NCI-H748 (cell line): ENCODE measurements at regions not wholly inside any gene's neighbourhood (a gene's known extent, or its start where the extent isn't known, plus 50 kb on each side); places are given as distances from the start of the nearest gene placed in this dataset.
"Not testable (repeated sequence)": the region's sequence is repeated elsewhere in the genome, so short reads cannot be mapped to it uniquely, and the experiment has no call there.

Experiments used
- DNase-seq: peaks from one replicate; lab custom pipeline; 2025; ENCODE audit not compliant: unreplicated experiment; lab: John Stamatoyannopoulos, UW

DNA sequence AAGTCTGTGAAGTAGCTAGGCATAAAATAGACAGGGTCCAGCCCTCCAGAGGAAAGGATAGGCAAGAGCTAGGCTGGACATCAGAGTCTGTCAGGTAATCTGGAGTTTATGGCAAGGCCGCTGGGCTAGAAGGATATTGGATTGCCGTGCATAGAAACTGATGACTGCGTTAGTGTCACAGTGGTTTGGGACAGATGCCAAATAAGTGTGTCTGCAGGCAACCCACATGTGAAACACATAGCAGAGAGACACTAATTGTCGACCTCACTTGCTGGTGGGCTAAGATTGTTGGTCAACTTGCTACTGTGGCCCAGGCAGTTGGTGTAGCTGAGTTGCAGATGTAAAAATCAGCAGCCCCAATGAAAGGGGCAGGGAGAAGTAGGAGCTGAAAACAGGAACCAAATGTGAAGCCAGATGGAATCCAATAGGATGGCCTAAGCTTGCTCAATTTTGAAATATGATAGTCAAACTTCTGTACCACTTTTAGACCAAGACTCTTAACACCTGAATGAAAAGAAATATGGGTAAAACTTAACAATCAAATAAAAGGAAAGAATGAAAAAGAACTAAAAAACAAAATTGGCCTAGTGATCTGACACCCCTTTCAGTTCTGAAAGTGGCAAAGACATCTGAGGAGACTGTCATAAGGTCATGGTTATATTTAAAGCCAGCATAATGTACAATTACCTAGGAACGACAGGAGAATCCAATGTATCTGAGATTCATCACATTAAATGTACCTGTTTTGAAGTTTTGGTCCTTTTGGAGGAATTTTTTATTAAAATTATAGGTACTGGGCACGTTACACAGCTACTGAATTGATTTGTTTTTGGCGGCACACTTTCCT lies 243.3 kb upstream of the ACTBL2 start:
- DNase-seq = peak; percentile 20

DNA sequence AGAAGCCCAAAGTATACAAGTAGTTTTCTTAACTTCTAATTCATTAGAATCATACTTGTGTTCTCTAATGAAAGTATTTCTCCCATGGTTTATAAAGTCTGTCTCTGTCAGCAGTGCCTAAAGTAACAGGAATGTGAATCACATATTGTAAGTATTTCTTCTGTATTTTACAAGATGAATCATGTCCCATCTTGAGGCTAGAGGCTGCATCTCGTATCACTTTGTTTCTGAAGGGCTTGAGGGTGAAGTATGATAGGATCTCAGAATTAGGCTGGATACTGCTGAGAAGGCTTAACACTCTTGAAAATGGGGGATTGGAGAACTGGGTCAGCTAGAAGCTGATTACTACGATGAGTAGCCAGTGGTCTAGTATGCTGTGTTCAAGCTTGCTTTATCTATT lies 242.2 kb upstream of the ACTBL2 start:
- DNase-seq = no peak

DNA sequence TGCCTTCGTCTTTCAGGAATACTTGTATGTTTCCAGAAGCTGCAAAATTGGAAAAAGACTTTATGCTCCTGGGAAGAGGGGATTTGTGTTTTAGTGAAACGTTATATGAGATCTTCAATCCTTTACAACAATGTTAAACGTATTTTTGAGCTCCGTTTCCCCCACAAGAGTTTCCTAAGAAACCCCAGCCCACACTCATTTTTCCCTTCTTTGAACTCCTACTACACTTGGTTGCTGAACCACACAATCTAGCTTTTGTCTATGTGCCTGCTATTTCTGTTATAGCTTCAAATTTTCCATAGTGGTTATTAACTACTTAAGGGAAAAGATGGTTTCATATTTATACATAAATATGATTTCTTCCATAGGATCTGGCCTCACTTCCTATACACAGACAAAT lies 238.6 kb upstream of the ACTBL2 start:
- DNase-seq = no peak

DNA sequence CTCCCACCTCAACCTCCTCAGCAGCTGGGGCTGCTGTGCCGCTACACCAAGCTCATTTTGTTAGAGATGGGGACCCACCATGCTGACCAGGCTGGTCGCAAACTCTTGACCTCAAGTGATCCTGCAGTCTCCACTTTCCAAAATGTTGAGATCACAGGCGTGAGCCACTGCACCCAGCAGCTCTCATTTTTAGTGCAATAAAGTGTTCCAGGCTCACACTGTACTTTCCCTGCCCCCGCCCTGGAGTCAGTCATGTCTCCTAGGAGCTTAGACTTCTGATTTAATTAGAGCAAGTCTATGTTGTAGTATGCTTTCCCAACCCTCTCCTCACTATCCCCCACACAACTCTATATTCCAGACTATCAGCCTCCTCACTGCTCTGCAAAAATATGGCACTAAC lies 238.0 kb upstream of the ACTBL2 start:
- DNase-seq = no peak

DNA sequence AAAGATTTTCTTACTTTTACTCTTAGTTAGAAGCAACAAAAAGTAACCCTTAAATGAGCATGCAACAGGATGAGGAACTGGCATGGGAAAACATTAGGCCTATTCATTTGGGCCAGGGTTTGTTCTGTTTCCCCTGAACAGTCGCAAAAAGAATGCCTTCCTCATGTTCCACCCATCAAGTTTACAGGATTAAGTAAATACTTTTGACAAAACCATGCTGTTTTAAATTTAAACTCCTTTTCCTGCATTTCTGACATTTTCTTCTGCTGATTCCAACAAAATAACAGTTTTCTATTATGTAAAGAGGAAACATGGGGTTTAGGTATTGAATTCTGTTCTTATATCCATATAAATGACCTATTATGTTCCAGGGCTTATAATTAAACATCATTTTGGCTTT lies 236.6 kb upstream of the ACTBL2 start:
- DNase-seq = no peak

DNA sequence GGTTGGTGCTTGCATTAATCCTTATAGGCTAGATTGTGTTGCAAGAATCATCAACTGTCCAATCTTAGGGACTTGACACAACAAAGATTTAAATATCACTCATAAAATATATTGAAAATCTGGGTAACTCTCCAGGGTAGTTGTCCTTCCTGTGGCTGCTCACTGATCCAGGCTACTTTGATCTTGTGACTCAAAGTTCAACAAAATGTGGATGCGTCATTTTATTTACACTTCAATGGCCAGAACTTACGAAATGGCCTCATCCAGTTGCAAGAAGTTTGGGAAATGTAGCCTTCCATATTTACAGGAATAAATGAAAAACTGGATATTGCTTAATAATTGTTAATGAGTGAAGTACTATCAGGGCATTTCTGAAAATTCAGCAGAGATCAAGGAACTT lies 235.5 kb upstream of the ACTBL2 start:
- no peak for DNase-seq

DNA sequence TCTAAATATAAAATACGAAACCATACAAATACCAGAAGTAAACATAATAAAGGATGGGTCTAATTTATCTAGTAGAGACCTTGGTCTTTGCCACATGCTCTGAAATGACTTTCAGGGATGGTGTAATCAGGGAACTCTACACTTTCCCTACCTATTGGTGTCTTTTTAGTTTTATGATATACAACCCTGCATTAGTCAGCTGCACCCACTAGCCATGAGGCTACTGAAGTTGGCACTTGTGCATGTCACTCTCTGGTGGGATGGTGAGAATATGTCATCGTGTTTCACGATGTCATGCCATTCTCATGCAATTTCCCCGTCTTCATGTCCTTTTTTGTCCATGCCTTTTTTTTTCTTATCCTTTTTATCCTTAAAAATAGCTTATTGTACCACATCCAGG lies 234.9 kb upstream of the ACTBL2 start:
- DNase-seq = no peak

DNA sequence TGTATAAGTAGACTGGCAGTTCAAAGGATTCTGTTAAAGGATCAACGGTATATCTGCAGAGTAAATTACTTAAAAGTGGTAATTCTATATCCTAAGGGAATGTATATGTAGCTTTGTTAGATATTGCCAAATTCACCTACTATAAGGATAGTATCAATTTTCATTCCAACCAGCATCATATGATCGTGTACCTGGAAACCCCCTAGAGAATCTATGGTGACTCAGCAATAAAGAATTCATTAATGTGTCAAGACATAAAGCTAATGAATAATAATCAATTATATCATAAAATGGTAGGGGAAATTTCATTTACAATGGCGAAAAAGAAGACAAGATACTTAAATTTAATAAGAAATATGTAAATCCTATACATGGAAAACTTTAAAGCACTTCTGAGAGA lies 234.1 kb upstream of the ACTBL2 start:
- no peak for DNase-seq

DNA sequence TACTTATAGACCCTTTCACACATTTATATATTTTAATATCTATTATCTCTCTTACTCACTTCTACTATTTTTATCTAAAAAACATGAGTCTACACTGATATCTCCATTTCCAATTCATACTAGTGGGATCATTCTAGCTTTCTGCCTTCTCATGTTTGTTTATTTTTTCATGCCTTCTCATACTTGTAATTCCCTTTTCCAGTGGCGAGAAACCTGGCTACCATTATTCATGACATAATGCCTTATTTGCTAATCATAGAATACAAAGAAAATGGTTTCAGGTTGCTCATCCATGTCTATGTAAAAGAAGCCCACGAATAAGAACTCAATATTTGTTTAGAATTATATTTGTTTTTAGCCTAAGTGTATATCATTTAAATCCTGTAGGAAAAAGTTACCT lies 232.7 kb upstream of the ACTBL2 start:
- no peak for DNase-seq

DNA sequence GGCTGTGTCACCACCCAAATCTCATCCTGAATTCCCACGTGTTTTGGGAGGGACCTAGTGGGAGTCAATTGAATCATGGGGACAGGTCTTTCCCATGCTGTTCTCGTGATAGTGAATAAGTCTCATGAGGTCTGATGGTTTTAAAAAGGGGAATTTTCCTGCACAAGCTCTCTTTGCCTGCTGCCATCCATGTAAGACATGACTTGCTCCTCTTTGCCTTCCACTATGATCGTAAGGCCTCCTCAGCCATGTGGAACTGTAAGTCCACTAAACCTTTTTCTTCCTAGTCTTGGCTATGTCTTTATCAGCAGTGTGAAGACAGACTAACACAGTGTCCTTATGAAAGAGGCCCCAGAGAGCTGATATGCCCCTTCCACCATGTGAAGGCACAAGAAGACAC lies 230.9 kb upstream of the ACTBL2 start:
- DNase-seq = not testable (repeated sequence)

DNA sequence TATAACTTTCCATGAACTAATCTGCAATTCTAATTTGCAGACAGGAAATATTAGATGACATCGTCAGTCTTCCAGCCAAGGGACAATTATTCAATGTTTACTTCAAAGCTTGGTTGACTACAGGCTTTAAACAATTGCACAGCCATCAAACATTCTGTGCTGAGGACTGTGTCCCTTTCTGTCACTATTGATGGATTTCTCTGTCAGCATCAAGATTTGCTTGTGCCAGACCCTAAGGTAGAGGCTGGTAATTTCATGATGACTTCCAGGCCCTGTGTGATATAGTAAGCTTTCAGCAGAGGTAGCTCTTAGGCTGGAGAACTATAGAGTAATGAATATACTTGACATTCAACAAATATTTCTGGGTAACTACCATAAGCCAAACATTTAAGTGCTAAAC lies 229.3 kb upstream of the ACTBL2 start:
- no peak for DNase-seq

DNA sequence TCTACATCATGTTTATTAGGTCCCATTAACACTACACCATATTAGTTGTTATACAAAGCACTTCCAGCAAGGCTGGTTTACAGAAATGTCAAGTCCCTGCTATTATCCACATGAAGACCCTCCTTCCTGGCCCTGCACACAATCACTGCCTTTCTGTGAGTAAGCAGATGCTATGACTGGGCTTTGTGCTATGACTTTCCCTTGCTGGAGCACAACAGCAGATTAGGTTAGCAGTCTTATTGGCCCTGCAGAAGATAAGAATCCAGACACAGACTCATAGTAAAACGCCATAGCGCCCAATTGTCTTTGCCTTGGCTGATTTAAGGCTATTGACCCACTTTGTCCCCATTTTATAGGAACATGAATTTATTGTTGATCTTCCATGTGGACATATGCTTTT lies 228.9 kb upstream of the ACTBL2 start:
- no peak for DNase-seq

DNA sequence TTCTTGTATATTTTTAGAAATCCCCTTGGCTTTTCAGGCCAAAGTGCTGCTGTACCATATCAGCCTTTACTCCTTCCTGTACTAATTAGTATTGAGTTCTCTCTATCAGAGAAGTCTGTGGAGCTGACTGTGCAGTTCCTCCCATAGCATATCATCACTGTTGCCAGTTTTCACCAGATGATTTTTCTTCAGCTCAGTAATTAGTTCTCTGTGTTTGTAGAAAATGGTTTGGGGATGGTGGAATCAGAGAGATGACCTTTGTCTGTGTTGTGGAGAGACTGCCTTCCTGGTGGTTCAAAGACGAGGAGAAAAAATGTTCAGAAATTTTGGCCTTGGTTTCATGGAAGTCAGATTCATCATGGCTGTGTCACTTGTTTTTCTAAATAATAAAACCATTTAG lies 227.5 kb upstream of the ACTBL2 start:
- no peak for DNase-seq

DNA sequence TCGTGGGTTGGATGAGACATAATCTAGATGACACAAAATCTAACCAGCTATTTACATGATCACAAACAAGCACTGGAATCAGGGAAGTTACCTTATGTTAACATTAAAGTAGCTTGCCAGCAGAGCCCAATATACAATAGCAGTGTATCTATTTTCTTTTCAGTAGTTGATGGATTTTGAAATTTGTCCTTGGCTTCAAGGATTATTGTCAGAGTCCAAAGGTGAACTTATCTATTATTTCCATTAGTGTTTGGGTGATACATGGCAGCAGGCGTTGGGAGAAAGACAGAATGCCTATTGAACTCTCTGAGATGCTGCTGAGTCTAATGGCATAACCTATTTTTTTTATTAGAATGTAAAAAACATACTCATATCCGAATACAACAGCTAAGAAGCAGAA lies 223.2 kb upstream of the ACTBL2 start:
- DNase-seq = no peak

DNA sequence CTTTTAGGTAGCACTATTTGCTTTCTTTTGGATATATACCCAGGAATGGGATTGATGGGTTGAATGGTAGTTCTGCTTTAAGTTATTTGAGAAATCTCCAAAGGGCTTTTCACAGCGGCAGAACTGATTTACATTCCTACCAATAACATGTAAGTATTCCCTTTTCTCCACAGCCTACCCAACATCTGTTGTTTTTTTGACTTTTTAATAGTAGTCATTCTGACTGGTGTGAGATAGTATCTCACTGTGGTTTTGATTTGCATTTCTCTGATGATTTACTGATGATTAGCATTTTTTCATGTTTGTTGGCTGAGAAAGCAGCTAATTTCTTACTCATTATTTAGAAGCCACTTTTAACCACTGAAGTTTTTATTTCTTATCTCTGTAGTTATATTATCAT lies 221.1 kb upstream of the ACTBL2 start:
- no peak for DNase-seq

DNA sequence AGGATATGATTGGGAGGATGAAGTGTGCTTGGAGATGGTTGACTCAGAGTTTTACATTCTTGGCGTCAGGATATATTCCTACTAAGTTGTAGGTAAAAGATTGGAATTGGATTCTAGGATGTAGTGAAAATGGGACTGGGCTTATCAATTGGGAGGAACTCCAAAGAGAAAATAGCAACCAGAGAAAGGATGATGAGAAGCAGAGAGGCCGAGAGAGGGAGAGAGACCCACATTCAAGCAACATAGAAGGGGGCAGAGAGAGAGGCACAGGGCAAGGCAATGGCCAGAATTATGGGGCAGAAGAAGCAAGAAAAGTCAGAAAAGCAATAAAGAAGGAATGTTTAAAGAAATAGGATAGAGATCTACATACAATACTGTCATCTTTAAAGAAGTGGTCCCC lies 217.9 kb upstream of the ACTBL2 start:
- no peak for DNase-seq

DNA sequence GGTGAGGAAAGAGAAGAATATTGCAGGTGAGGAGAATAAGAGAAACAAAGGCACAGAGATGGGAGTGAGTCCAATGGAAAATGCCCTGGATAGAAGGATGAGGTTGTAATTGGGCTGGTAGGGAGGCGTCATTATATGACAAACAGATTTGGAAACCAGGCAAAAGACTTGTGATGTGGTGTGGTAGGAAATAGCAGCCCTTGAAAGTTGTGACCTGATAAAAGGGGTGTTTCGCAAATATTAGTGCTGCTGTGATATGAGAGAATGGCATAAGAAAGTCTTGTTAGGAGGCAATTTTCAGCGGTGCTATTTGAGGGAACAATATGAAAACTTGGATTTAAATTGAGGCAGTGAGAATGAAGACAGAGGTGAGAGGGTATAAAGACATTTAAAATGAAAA lies 217.5 kb upstream of the ACTBL2 start:
- no peak for DNase-seq

DNA sequence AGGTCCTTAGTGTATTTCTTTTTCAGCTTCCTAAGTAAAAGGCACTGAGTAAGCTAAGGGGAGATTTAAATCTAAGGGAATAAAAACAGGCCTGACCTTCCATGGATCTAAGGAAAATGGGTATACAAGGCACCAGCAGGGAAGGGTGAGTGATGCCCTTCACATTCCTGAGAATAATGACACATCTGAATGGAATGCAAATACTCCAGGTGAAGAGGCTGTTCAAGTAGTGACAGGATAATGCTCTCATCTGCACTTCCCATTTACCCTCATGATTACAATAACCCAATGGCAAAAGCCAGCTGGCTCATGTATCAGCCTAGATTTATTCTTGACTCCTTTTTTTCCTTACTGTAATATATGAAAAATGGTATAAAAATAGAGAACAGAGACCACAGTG lies 216.2 kb upstream of the ACTBL2 start:
- DNase-seq = peak; percentile 86

DNA sequence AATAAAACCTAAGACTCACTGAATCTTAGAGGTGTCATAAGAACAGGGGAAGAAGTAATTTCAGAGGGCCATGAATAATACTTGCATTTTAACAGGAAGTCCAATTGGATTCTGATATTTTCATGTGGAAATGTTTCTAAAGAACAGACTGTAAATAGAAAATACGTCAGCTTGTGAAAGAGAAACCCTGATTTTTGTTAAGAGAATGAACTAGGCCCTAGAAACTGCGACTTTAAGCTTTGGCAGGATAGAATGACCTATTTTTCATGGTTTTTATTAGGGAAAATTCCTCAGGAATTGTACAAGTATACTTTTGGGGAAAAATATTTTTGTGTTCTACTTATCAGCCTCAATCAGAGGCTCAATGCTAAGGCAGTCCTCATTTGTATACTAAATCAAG lies 215.5 kb upstream of the ACTBL2 start:
- DNase-seq = no peak

DNA sequence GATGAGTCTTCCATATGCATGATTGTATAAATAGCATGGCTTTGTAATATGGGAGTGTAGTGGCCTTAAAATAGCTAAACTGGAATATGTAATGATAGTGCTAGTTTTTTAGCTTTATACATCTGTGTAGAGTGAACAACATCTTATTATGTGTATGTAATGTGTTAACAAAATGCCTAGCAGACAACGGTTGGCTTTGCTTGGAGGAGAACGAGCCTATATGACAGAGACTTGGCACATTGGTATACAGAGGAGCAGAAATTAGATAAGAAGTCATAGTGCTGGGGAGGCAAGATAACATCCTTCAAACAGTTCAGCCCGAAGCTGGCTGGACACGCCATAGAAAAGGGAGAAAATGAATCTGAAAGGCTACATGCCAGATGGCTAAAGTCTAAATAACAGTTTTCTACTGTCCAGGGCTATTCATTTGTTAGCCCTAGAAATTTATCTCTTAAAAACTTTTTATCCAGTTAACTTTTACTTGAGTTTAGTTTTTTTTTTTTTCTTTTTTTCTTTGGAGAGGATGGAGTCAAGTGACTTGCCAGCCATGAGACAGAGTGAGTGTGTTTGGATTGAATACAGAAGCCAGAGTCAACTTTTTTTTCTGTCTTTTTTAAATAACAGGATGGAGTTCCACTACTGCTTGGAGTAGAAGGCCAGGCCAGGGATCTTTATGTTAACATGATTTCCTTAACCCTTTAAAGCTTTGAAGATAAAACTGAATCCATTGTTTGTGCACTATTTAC lies 214.4 kb upstream of the ACTBL2 start:
- DNase-seq = no peak

DNA sequence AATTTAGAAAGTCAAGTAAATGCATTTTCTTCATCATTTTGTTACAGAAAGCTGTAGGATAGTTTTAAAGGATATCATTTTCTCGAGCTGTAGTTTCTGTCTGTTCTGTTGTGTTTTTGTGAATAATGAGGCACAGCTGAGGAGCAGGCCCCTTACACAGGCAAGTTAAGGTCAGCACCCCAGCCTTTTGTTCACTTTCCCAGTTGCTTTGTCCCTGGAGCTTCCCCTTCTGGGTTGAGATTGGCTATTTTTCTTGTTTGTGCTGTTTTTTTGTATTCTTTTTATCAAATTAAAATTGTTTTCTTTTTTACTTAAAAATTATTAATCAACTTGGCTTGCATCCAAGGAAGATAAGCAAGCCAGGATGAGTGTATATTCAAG lies 213.8 kb upstream of the ACTBL2 start:
- no peak for DNase-seq

DNA sequence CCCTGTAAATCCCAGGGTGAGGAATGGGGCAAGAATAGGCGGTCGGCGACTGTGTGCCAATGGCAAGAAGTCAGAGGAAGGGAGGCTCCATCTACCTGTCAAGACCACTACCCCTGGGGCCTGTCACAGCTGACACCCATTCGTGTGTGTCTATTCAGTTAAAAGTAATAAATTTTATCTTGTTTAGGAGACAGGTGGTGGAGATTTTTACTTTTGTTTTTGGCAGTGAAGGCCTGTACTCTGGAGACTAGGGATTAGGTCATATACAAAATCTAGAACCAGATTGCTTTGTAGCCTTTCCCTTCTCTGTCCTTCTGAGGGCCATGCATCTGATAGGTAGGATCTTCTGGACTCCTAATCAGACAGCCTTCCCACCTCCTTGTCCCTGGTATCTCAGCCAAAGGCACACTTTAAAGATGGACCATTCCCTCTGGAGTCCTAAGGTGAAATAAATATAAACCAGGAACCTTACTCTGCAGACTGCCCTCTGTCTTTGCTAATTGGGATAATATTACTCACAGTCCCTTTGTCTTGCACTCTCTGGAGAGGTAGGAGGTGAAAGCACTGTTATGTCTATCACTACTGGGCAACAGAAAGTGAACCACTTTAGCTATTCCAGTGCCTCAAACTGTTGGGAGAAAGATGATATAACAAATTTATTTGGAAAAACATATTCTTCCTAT lies 213.2 kb upstream of the ACTBL2 start:
- no peak for DNase-seq
